Dedifferentiated amniotic fluid mesenchymal stem cell (primary cell): ENCODE measurements at regions not wholly inside any gene's neighbourhood (a gene's known extent, or its start where the extent isn't known, plus 50 kb on each side); places are given as distances from the start of the nearest gene placed in this dataset.
A peak's percentile ranks its signal among the peaks of the same experiment; 100 is the strongest.

Experiments used
- DNase-seq: peaks from one replicate; pipeline ENCODE4 v3.0.0-alpha.2; 2016; ENCODE audit errors: extremely low spot score

DNA sequence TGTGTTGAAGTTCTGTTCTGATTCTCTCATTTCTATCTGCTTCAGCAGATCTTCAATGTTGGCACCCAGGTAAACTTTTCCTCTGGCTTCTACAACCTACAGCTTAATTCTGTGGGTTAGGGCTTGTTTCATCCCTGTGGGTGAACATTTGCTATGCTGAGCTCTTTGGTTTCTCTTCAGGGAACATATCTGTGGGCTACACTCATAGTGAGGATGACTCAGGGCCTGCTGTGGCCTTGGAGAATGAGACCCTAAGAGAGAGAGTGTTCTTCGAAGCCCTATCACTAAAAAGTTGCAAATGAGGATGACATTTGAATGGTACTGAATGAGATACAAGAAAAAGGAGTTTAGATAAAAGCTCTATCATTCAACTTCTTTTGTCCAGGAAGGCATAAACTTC is 346.2 kb upstream of the CBLB start:
- DNase-seq: no peak

DNA sequence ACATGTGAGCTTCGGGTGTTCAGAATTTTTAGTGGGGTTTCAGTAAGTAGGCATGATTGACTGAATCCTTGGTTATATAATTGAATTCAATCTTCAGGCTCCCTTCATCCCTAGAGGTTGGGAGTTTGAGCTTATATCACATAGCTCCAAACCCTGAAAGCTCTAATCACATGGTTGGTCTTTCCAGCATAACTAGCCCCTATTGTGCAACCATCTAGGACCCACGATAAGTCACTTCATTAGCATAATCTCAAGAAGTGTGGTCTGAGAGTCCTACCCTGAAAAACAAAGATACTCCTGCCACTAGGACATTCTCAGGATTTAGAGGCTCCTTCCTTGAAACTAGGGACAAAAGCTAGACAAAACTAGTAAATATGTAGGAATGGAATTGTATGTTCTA is 348.9 kb upstream of the CBLB start:
- DNase-seq: no peak

DNA sequence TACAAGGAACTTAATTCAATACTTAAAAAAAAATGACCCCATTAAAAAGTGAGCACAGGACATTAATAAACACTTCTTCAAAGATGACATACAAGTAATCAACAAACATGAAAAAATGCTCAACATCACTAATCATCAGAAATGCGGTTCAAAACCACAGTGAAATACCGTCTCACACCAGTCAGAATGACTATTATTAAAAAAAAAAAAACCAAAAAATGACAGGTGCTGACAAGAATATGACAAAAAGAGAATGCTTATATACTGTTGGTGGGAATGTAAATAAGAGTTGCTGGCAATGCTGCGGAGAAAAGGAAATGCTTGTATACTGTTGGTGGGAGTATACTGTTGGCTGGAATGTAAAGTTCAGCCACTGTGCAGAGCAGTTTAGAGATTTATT is 358.3 kb upstream of the CBLB start:
- no peak for DNase-seq

DNA sequence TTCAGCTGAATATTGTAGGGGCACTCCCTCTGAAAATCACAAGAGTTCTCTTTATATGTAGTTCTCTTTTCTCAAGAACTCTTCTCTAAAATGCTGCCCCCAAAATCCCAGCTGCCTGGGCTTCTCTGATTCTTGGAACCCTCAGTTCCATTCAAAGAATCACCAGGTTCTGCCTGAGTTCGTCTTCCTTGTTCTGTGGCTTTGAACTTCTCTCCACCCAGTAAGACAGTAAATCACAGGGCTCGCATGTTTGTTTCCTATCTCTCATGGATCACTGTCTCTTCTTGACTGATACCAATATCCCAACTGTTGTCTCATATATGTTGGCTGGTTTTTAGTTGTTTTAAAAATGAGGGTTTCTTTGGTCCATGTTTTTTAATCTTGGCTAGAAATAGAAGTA is 359.5 kb upstream of the CBLB start:
- no peak for DNase-seq

DNA sequence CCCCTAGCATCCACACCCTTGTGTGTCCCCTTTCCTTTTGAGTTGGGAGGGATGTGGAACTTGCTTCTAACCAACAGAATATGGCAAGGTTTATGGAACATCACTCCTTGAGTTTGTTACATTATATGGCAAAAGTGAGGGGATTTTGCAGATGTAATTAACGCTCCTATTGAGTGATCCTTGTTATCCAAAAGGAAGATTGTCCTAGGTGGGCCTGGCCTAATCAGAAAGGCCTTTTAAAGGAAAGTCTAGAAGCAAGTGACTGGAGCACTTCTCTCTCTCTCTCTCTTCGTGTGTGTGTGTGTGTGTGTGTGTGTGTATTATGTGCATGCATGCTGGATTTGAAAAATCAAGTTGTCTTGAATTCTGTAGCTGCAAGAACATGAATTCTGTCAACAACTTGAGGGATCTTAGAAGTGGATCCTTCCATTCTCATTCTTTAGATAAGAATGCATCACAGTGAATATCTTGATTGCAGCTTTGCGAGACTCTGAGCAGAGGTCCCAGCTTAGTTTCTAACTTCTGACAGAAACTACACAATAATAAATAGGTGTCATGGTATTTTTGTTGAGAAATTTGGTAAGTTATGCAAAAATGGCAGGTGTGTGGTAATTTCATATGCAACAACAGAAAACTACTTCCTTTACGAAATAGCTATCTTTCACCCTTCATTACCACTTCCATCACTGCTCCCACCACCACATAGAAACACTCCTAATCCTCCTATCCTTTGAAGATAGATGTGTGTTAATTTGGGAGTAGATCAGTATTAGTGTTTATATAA is 360.9 kb upstream of the CBLB start:
- no peak for DNase-seq

DNA sequence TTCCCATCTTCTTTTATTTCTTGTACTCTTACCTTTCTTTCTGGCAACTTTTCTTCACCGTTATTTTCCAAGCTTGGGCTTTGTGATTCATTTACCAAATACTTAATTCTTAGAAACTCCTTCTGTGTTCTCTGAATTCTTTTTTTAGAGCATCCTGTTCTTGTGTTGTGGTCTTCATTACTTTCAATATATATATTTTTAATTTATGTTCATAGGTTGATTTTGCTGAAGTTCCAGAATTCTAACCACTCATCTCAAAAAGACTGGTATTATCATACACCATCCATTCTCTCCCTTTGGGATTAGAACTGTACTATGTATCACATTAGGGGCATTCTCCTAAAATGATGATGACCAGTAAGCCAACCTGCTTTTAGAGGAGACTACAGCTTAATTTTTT is 362.3 kb upstream of the CBLB start:
- DNase-seq: no peak

DNA sequence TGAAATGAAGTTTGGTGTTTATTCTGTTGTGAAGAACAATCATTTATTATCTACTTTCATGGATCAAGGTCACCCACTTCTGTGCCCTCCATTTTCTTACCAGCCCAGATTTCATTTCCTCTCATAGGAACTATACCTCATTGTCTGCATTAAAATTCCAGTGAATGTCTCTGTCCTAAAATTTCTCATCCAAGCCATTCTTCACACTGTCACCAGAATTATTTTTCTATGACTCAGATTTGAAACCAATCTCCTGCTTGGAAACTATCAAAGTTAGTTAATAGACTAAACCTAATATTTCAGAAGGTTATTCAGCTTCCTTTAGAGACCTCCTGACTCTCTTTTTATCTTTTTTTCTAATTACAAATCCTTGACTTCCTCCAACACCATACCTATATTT is 364.1 kb upstream of the CBLB start:
- no peak for DNase-seq

DNA sequence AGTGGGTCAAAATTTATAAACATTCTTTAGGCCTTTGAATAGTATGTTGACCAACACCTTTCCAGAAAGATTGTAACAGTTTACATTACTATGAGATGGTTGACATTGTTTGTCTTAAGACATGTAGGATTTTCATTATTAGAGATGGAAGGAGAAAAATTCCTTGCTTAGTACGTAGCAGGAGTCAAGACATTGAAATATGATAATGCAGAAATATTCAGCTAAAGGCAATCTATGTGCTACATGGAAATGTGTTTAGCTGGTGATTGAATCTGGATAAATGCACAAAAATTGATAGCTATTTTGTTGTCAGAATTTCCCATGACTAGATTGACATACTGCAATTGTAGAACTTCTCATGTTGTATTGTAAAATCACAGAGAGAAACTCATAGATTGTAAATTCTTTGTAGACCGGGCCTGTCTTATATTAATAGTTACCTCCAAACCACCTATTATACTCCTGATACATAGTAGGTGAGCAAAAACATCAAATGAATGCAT is 370.4 kb upstream of the CBLB start:
- DNase-seq: no peak

DNA sequence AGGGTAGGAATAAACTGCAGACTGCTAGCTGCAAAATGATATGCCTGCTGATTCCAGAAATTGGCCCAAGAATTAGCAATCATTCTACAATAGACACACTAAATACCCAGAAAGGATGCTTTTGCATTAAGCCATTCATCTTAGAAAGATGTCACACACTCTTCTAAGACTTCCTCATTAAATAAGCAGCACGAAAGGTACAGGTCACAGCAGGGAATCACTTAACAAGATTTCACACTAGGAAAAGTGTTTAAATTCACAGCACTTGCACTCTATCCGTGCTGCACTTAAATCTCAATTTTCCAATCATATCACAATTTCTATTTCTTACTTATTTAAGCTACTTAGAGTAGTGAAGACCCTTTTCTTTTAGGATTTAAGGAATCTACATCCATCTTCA is 372.8 kb upstream of the CBLB start:
- DNase-seq: no peak

DNA sequence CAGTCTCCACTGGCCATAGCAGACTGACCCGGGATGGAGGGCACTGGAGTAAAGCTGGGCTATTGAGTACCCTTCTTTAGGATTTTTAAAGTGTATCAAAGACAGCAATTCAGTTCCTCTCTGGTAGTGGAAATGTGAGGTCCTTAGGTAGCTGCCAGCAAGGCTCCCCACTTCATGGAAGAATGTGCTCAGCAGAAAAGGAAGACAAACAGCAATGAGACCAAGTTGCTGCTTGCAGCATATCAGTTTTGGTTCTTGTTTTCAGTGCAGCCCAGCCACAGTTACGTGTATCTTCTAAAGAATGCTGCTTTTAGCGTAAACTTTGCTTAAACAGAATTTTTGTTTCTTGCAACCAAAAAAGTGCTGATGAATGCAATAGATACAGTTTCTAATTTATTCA is 374.0 kb upstream of the CBLB start:
- DNase-seq: no peak

DNA sequence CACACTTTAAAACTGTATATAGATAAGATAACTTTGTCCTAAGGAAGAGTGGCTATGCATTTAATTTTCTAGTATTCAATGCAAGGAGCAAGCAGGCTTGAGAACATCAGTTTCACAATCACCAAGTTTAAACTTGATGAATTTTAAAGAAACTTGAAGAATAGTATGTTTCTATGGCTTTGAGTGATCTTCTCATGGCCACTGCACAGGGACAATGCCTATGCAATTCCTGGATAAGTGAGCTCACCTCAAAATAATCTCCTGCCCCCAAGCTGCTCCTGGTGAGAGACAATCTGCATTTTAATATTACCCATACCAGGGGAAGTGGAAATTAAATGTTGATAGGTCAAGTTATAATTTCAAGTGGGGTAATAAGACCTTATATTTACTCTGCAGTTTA is 376.6 kb upstream of the CBLB start:
- DNase-seq: no peak

DNA sequence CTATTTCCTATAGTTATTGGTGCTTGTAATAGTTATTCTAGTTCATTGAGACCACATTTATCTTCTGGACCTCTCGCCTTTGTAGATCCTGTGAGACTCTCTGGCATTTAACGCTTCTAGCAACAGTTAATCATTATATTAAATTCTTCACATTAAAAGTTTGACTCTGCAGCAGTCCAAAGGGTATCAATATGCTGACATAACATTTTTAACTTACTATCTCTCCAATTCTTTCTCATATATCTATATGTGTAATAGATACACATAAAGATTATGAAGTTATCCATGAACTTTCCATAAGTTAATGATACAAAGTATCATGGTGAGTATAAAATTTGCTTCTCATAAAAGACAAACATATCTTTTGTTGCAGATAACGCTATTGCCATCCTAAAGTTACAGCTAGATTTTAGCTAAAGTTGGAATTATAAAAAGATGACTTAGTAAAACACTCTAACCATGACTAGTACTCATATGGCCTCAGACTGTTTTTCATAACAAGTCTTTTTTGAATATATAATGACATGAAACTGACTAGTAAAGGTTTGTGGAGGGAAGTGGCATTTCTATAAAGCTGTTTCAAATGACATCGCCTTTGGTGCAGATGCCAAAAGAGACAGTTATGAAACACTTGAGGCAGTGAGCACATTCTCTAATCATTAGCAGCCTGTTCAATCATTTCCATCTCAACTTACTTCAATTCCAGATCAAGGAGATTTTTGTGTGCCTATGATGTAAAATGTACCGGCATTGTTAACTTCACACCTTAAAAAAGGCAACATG is 379.3 kb upstream of the CBLB start:
- no peak for DNase-seq

DNA sequence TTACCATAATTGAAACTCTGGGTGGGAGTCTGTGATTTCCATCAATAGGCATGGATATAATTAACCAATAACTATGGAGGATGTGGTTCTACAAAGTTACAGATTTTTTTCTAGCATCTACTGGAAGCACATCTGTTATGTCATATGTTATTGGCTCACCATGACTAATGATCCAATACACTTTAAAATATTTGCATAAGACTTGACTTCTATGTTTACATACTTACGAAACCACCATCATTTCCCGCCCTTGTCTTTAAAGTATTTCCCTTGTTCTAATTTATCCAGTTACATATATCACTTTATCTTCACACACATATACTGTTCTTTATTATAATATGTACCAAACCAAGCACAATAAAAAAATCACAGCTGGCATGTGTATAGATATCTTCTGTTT is 380.3 kb upstream of the CBLB start:
- DNase-seq: no peak

DNA sequence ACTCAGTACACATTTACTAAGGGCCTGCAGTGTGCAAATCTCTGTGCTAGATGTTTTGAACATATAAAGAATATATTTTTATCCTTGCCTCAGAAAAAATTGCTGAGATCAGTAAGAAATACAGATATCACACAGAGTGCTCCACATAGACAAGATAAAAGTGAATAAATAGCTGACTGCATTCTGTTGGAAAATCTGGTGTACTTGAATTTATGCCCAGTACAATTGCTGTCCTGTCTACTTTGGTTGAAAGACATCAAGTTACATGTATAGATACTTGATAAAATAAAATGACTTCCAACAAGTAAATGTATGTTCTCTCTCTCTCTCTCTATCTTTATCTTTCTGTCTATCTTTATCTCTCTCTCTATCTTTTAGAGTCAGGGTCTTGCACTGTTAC is 381.2 kb upstream of the CBLB start:
- DNase-seq: no peak

DNA sequence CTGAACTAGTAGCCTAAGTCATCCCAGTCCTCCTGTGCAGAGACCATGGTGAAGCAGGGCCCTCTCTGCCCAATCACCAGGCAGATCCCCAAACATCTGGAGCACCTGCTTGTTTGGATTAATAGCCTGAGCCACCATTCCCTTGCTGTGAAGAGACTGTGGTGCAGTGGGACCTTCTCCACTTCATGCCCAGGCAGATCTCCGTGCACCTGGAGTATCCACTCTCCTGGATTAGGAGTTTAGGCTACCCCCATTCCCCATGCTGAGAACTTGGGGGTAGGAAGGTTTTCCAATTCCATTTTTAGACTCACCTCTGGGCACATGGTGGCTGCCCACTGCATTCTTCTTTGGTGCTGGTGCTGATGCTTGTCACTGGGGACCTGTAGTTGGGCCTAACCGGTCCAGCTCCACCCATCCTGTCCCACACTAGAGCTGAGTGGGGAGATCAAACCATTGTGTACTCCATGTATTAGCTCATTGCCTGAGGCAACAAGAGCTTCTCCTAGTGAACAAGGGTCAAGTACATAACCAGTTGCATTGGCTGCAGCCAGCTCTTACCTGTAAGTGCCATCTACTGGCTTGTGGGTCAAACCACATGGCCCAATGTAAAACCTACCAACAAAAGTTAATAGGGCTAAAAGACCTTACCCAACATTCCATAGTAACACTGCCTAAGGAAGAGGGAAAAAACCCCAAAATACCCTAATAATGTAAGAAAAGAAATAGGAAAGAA is 382.5 kb upstream of the CBLB start:
- DNase-seq: no peak

DNA sequence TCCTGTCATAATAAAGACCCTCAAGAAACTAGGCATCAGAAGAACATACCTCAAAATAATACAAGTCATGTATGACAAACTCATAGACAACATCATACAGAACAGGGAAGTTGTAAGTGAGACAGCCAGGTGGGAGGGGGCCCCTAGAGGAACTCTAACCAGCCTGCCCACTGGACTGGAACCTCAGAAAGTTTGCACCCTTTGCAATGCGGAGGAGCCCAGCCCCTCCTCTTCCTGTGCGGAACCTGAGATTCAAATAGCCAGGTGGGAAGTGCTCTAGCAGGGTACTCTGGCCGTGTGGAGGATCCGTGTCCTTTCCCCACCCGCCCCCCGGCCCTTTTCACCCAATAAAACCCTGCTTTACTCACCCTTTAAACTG is 387.0 kb upstream of the CBLB start:
- DNase-seq: no peak

DNA sequence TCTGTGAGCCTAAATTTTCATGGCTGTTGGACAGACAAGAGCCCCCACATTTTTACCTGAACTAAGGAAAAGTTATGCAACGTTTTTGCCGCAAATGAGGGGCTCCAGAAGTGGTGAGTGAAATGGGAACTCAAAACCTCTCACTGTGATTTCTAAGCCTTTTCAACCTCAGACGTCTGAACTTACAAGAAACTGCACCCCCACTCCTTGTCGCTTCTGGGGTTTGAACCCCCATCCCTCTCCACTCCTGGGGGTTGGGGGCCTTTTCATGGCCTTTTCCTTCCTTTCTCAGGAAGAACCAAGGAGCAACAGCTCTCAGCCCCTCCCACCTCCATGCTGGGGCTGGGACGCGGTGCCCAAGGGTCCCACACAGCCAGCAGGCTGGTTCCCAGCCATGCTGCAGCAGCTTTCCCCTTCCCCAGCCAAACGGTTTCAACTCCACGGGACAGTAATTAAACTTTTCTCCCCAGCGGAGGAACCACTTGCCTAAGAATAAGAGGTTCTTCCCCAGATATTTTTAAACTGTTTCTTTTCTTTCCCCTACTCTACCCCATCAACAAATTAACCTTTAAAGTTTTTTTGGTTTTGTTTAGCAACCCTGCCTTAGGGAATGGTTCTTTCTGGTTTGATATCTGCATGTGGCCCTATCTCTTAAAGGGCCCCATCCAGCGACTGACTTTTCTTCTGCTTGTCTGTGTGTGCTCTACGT is 387.6 kb upstream of the CBLB start:
- no peak for DNase-seq

DNA sequence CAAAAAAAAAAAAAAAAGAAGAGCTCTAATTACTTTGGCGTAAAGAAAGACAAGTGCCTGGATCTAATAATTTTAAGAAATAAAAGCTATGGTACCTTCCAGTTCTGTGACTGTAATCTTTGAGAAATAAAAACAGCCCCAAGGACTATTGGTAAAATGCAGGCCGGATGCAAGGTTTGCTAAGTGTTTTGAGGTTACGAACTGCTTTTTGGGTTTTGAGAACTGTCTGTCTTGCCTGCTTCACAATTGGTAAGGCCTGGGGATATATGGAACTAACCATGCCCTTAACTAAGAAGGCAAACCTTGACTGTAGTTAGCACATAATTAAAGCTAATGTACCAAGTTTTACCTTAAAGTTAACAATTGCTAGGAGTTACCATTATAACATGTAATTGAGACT is 388.4 kb upstream of the CBLB start:
- DNase-seq: no peak

DNA sequence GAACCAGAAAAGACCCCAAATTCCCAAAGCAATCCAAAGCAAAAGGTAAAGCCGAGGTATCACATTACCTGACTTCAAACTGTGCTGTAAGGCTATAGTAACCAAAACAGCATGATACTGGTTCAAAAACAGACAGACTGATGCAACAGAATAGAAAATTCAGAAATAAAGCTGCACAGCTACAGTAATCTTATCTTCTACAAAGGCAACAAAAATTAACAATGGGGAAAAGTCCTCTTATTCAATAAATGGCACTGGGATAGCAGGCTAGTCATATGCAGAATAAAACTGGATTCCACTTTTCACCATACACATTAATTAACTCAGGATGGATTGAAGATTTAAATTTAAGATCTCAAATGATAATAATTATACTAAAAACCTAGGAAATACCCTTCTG is 392.6 kb upstream of the CBLB start:
- DNase-seq: peak; percentile 20

DNA sequence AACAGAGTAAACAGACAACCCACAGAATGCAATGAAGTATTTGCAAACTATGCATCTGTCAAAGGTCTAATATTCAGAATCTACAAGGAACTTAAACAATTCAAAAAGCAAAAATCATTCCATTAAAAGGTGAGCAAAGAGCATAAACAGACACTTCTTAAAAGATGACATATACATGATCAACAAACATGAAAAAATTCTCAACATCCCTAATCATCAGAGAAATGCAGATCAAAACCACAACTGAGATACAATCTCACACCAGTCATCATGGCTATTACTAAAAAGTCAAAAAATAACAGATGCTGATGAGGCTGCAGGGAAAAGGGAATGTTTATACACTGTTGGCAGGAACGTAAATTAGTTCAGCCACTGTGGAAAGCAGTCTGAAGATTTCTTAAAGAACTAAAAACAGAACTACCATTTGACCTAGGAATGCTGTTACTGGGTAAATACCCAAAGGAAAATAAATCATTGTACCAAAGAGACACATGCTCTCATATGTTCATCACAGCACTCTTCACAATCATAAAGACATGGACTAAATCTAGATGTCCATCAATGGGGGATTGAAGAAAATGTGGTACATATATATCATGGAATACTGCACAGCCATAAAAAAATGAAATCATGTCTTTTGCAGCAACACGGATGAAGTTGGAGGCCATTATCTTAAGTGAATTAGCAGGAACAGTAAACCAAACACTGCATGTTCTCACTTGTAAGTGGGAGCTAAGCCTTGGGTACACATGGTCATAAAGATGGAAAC is 393.3 kb upstream of the CBLB start:
- DNase-seq: peak; percentile 65

DNA sequence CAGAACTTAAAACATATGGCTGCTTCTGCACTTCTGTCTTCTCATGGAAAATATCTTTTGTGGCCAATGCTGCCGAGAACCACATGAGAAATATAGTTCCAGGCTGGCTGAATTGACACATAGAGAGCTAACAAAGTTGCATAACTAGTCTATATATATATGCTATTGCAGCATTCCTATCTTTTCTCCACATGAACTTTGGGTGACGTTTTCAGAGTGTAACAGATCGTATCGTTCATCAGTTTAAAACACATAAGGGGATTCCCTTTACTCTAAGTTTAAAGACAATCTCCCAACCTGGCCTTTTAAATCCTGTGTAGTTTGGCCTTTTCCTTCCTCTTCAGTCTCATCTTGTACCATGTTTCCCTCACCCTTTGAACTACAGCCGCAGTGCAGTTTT is 394.2 kb upstream of the CBLB start:
- DNase-seq: no peak
